Neural cell (in vitro differentiated cells): ENCODE measurements at regions not wholly inside any gene's neighbourhood (a gene's known extent, or its start where the extent isn't known, plus 50 kb on each side); places are given as distances from the start of the nearest gene placed in this dataset.

Experiments used
- H2AFZ ChIP-seq: fragments of 200-600, 300-800 bp; sonication (generic), shearing (Covaris generic); 2 replicates; pipeline ENCODE4 v1.6.0; 2014; ENCODE audit warnings: low read depth, mild to moderate bottlenecking, antibody characterized with exemption, low read length, moderate library complexity
- H3F3A ChIP-seq: fragments of 200-600 bp; shearing (Covaris generic); 2 replicates; pipeline ENCODE4 v1.6.1; 2016; ENCODE audit warnings: mild to moderate bottlenecking, moderate library complexity, mixed read lengths, antibody characterized with exemption, low read length; ENCODE audit not compliant: insufficient read depth, poor library complexity, severe bottlenecking
- H3K27ac ChIP-seq: fragments of 200-600, 300-800 bp; sonication (generic), shearing (Covaris generic); 2 replicates; pipeline ENCODE4 v1.5.1; 2014; ENCODE audit warnings: mild to moderate bottlenecking, low read length, moderate library complexity
- H3K27me3 ChIP-seq: fragments of 300-800, 200-600 bp; sonication (generic), shearing (Covaris generic); 2 replicates; pipeline ENCODE4 v1.6.0; 2014; ENCODE audit warnings: mild to moderate bottlenecking, low read depth, low read length, moderate library complexity; ENCODE audit not compliant: insufficient read depth
- H3K36me3 ChIP-seq: fragments of 300-800, 200-600 bp; sonication (generic), shearing (Covaris generic); 2 replicates; pipeline ENCODE4 v1.5.1; 2014; ENCODE audit warnings: mild to moderate bottlenecking, antibody characterized with exemption, low read length, moderate library complexity; ENCODE audit not compliant: insufficient read depth
- H3K4me2 ChIP-seq: fragments of 300-800, 200-600 bp; sonication (generic), shearing (Covaris generic); 2 replicates; pipeline ENCODE4 v1.6.0; 2014; ENCODE audit warnings: mild to moderate bottlenecking, low read length
- H3K4me3 ChIP-seq: fragments of 300-800, 200-600 bp; sonication (generic), shearing (Covaris generic); 2 replicates; pipeline ENCODE4 v1.5.1; 2014; ENCODE audit warnings: mild to moderate bottlenecking, low read length, moderate library complexity
- H3K79me2 ChIP-seq: fragments of 200-600 bp; shearing (Covaris generic); replicated peaks from 2 replicates; pipeline ENCODE4 v1.6.0; 2014; ENCODE audit warnings: mild to moderate bottlenecking, low read length, moderate library complexity; ENCODE audit not compliant: insufficient read depth
- H3K9ac ChIP-seq: fragments of 300-800, 200-600 bp; sonication (generic), shearing (Covaris generic); 2 replicates; pipeline ENCODE4 v1.6.1; 2016; ENCODE audit warnings: mild to moderate bottlenecking, low read length, mixed read lengths
- H3K9me2 ChIP-seq: fragments of 200-600 bp; shearing (Covaris generic); 2 replicates; pipeline ENCODE4 v1.6.1; 2016; ENCODE audit warnings: mild to moderate bottlenecking, low read length, mixed read lengths; ENCODE audit not compliant: insufficient read depth
- H3K9me3 ChIP-seq: fragments of 200-600, 300-800 bp; sonication (generic), shearing (Covaris generic); 2 replicates; pipeline ENCODE4 v1.6.1; 2016; ENCODE audit warnings: mild to moderate bottlenecking, mixed run types, low read length, moderate library complexity, mixed read lengths
- H4K20me1 ChIP-seq: fragments of 200-600 bp; shearing (Covaris generic); 2 replicates; pipeline ENCODE4 v1.6.1; 2016; ENCODE audit warnings: mild to moderate bottlenecking, mixed run types; ENCODE audit not compliant: insufficient read depth
- EP300 ChIP-seq: fragments of 450-650 bp; conservative IDR thresholded peaks from 2 replicates; pipeline ENCODE4 v1.6.1; 2014; ENCODE audit warnings: antibody characterized with exemption, mild to moderate bottlenecking, moderate library complexity; ENCODE audit not compliant: poor library complexity, severe bottlenecking
- EZH2 ChIP-seq: fragments of 200-600, 300-800 bp; shearing (Covaris generic), sonication (generic); IDR thresholded peaks from 2 replicates; pipeline ENCODE4 v1.6.1; 2014; ENCODE audit warnings: antibody characterized with exemption, low read length, borderline replicate concordance, mild to moderate bottlenecking; ENCODE audit not compliant: insufficient read depth, poor library complexity, severe bottlenecking
- MXI1 ChIP-seq: fragments of 450-650 bp; conservative IDR thresholded peaks from 2 replicates; pipeline ENCODE4 v1.6.1; 2014; ENCODE audit warnings: antibody characterized with exemption, mild to moderate bottlenecking; ENCODE audit not compliant: poor library complexity, severe bottlenecking
- POLR2AphosphoS5 ChIP-seq: IDR thresholded peaks from 2 replicates; pipeline ENCODE4 v1.6.1; 2012
- RAD21 ChIP-seq: fragments of 450-650 bp; conservative IDR thresholded peaks from 2 replicates; pipeline ENCODE4 v1.6.1; 2014; ENCODE audit warnings: antibody characterized with exemption, mild to moderate bottlenecking, moderate library complexity
- REST ChIP-seq: IDR thresholded peaks from 2 replicates; pipeline ENCODE4 v1.6.1; 2012; ENCODE audit warnings: borderline replicate concordance
- SMC3 ChIP-seq: fragments of 450-650 bp; conservative IDR thresholded peaks from 2 replicates; pipeline ENCODE4 v1.6.1; 2014; ENCODE audit warnings: antibody characterized with exemption, mild to moderate bottlenecking, moderate library complexity; ENCODE audit not compliant: poor library complexity
- TAF1 ChIP-seq: IDR thresholded peaks from 2 replicates; pipeline ENCODE4 v1.6.1; 2012; ENCODE audit warnings: low read depth
- TF ChIP-seq, protein P1 (sequence below): fragments of 450-650 bp; IDR thresholded peaks from 2 replicates; pipeline ENCODE4 v1.5.1; 2014; ENCODE audit warnings: antibody characterized with exemption, mild to moderate bottlenecking, moderate library complexity; ENCODE audit not compliant: poor library complexity, severe bottlenecking

GRCh38 chr6:148239215-148239614 lies 103.4 kb upstream of the SASH1 start:
- Histone ChIP-seq H3K27ac (no peak overlapping the region), H3K9ac (no peak overlapping the region), H3K27me3 (no peaks in the 10 kb centered on the region), H3K79me2 (no peaks in the 10 kb centered on the region), H3K9me3 (no peaks in the 10 kb centered on the region), H3K36me3 (no peaks in the 10 kb centered on the region), H3K4me3 (no peak overlapping the region), H3K9me2 (no peaks in the 10 kb centered on the region), H3F3A (no peaks in the 10 kb centered on the region), H3K4me2 (no peak overlapping the region), H2AFZ (no peak overlapping the region), H4K20me1 (no peaks in the 10 kb centered on the region)
- TF ChIP-seq, protein P1, sequence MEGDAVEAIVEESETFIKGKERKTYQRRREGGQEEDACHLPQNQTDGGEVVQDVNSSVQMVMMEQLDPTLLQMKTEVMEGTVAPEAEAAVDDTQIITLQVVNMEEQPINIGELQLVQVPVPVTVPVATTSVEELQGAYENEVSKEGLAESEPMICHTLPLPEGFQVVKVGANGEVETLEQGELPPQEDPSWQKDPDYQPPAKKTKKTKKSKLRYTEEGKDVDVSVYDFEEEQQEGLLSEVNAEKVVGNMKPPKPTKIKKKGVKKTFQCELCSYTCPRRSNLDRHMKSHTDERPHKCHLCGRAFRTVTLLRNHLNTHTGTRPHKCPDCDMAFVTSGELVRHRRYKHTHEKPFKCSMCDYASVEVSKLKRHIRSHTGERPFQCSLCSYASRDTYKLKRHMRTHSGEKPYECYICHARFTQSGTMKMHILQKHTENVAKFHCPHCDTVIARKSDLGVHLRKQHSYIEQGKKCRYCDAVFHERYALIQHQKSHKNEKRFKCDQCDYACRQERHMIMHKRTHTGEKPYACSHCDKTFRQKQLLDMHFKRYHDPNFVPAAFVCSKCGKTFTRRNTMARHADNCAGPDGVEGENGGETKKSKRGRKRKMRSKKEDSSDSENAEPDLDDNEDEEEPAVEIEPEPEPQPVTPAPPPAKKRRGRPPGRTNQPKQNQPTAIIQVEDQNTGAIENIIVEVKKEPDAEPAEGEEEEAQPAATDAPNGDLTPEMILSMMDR: no peak
- no peak for TF ChIP-seq SMC3
- no peak for TF ChIP-seq REST
- TF ChIP-seq EZH2: no peak
- no peak for TF ChIP-seq TAF1
- TF ChIP-seq MXI1: no peak

GRCh38 chr6:148239801-148240460 lies 102.7 kb upstream of the SASH1 start:
- no peaks in the 10 kb centered on the region for H3K9me3 ChIP-seq
- H3K4me3 ChIP-seq: no peak overlapping the region
- no peak overlapping the region for H2AFZ ChIP-seq
- no peaks in the 10 kb centered on the region for H3K79me2 ChIP-seq
- H3K27me3 ChIP-seq: no peaks in the 10 kb centered on the region
- no peaks in the 10 kb centered on the region for H3K9me2 ChIP-seq
- H3K4me2 ChIP-seq: no peak overlapping the region
- no peak for TF ChIP-seq SMC3
- no peak for TF ChIP-seq MXI1
- no peak for TF ChIP-seq POLR2AphosphoS5
- TF ChIP-seq RAD21: no peak
- no peak for TF ChIP-seq TAF1
- TF ChIP-seq REST: no peak
- TF ChIP-seq, protein P1: no peak
- TF ChIP-seq EZH2: no peak
- no peak for TF ChIP-seq EP300
- no peak overlapping the region for H3K27ac ChIP-seq
- no peak overlapping the region for H3K9ac ChIP-seq
- H3K36me3 ChIP-seq: no peaks in the 10 kb centered on the region
- no peaks in the 10 kb centered on the region for H3F3A ChIP-seq
- H4K20me1 ChIP-seq: no peaks in the 10 kb centered on the region
